ENCODE measurements at regions not wholly inside any gene's neighbourhood (a gene's known extent, or its start where the extent isn't known, plus 50 kb on each side); places are given as distances from the start of the nearest gene placed in this dataset.

DNA sequence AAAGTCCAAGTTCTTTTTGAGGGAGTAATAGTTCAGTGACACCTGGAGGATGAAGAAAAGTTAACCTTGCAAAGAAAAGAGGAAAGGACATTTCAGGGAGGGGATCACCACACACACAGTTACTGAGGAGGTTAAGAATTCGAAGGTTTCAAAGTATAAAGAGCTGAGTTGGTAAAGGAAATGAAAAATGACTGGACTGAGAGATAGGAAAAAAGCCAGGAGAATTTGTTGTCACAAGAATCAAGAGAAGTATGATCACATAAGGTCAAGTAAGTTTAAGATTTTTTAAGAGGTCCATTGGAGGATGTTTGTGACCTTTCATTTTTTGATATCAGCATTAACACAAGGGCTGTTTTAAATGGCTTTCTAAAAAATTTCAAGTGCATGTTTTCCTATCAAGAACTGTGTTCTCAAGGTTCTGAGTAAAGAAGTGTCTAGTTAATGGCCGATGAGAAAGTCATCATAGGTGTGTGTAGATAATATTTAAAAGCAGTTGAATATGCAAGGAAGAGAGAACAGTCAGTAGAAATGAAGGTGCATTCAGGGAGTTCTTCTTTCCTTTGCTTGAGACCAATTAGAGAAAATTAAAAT is 189.2 kb upstream of the RBMS3 start:
- no CpG with 5 or more reads among the region's 2 CpGs for WGBS, 2 donors (ENCODE audit: extremely low coverage in 2 of 2, insufficient read length in 2 of 2, insufficient replicate concordance in 1 of 2)
- H3K27me3 ChIP-seq (ENCODE audit: control insufficient read depth in 3 of 3, insufficient read depth in 3 of 3, low read depth in 1 of 3, low read length in 3 of 3) = no peaks in the 10 kb centered on the region
- no peak overlapping the region for H4K91ac ChIP-seq (ENCODE audit: low read depth, low read length, poor library complexity)
- H2BK12ac ChIP-seq (ENCODE audit: low read length) = no peak overlapping the region
- no peak overlapping the region for H2BK120ac ChIP-seq (ENCODE audit: low read depth, low read length)
- no peaks in the 10 kb centered on the region for H3K4me1 ChIP-seq (ENCODE audit: control insufficient read depth in 2 of 2, insufficient read depth in 1 of 2, low read depth in 1 of 2, low read length in 2 of 2)
- no peak overlapping the region for H3K9ac ChIP-seq (ENCODE audit: low read depth, low read length, poor library complexity)
- no peaks in the 10 kb centered on the region for H3K79me1 ChIP-seq (ENCODE audit: low read depth, low read length)
- H3K4ac ChIP-seq (ENCODE audit: low read length) = no peak overlapping the region
- H2BK15ac ChIP-seq (ENCODE audit: low read length) = no peak overlapping the region
- no peak overlapping the region for H3K27ac ChIP-seq (replicated peaks; ENCODE audit: low read length)
- H3K9me3 ChIP-seq (replicated peaks in 1 of 2; ENCODE audit: control insufficient read depth in 2 of 2, insufficient read depth in 1 of 2, low read depth in 1 of 2, low read length in 2 of 2) = no peaks in the 10 kb centered on the region
- no peak overlapping the region for H2BK5ac ChIP-seq (ENCODE audit: low read length)
- H3K14ac ChIP-seq (ENCODE audit: low read length) = no peak overlapping the region
- H3K23ac ChIP-seq (ENCODE audit: low read depth, low read length, poor library complexity) = no peak overlapping the region
- H3K4me3 ChIP-seq (ENCODE audit: low read length in 2 of 2) = no peak overlapping the region
- no peak overlapping the region for H2AK5ac ChIP-seq (ENCODE audit: low read depth, low read length)
- H4K8ac ChIP-seq (ENCODE audit: low read depth, low read length) = no peak overlapping the region
- H2AFZ ChIP-seq (ENCODE audit: low read length) = no peak overlapping the region
- no peak for DNase-seq (ENCODE audit: low spot score)
- no peaks in the 10 kb centered on the region for H3K36me3 ChIP-seq (replicated peaks in 1 of 2; ENCODE audit: control insufficient read depth in 2 of 2, insufficient read depth in 2 of 2, low read length in 2 of 2)
- no peak overlapping the region for H3K18ac ChIP-seq (ENCODE audit: low read length)
- H3K4me2 ChIP-seq (ENCODE audit: insufficient read depth, low read length, poor library complexity, severe bottlenecking) = no peak overlapping the region

- Histone ChIP-seq H3K4me1 (ENCODE audit: control insufficient read depth in 2 of 2, insufficient read depth in 1 of 2, low read depth in 1 of 2, low read length in 2 of 2) (no peaks in the 10 kb centered on the region), H2BK120ac (ENCODE audit: low read depth, low read length) (no peak overlapping the region), H3K4me2 (ENCODE audit: insufficient read depth, low read length, poor library complexity, severe bottlenecking) (no peak overlapping the region), H3K9me3 (replicated peaks in 1 of 2; ENCODE audit: control insufficient read depth in 2 of 2, insufficient read depth in 1 of 2, low read depth in 1 of 2, low read length in 2 of 2) (peaks cover 0 to 6% of the 10 kb centered on the region in 2 donors), H2AK5ac (ENCODE audit: low read depth, low read length) (no peak overlapping the region), H3K23ac (ENCODE audit: low read depth, low read length, poor library complexity) (no peak overlapping the region), H3K9ac (ENCODE audit: low read depth, low read length, poor library complexity) (no peak overlapping the region), H3K36me3 (replicated peaks in 1 of 2; ENCODE audit: control insufficient read depth in 2 of 2, insufficient read depth in 2 of 2, low read length in 2 of 2) (no peaks in the 10 kb centered on the region), H3K79me1 (ENCODE audit: low read depth, low read length) (no peaks in the 10 kb centered on the region), H3K4me3 (ENCODE audit: low read length in 2 of 2) (no peak overlapping the region), H4K91ac (ENCODE audit: low read depth, low read length, poor library complexity) (no peak overlapping the region), H2AFZ (ENCODE audit: low read length) (no peak overlapping the region), H3K18ac (ENCODE audit: low read length) (no peak overlapping the region), H3K4ac (ENCODE audit: low read length) (no peak overlapping the region), H3K27ac (replicated peaks; ENCODE audit: low read length) (no peak overlapping the region), H3K14ac (ENCODE audit: low read length) (no peak overlapping the region), H3K27me3 (ENCODE audit: control insufficient read depth in 3 of 3, insufficient read depth in 3 of 3, low read depth in 1 of 3, low read length in 3 of 3) (no peaks in the 10 kb centered on the region), H4K8ac (ENCODE audit: low read depth, low read length) (no peak overlapping the region), H2BK12ac (ENCODE audit: low read length) (no peak overlapping the region), H2BK5ac (ENCODE audit: low read length) (no peak overlapping the region), H2BK15ac (ENCODE audit: low read length) (no peak overlapping the region)
- no CpG with 5 or more reads among the region's 3 CpGs for WGBS, 2 donors (ENCODE audit: extremely low coverage in 2 of 2, insufficient read length in 2 of 2, insufficient replicate concordance in 1 of 2)
- DNase-seq (ENCODE audit: low spot score) = no peak
Measured at GRCh38 chr3:29092348-29092747, 188.5 kb upstream of the RBMS3 start.

DNA sequence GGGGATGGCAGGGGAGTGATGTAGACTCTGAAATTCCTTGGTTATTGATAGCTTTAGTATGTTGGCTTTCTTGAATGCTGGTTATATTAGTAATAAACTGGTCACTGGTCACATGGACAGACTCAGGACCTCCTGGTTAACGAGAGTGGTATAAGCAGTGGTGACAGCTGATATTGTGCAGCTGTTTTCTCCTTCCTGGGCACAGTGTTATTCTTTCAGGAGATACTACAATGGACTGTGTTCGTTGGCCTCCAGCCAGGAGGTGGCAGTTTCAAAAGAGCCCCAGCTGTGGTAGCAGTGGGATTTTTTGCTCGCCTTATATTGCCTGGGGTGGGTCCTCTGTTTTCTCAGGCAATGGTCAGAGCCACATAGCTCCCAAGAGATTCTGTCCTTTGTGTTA is 181.6 kb upstream of the RBMS3 start:
- Histone ChIP-seq H2BK15ac (ENCODE audit: low read length) (no peak overlapping the region), H2BK5ac (ENCODE audit: low read length) (no peak overlapping the region), H3K36me3 (replicated peaks in 1 of 2; ENCODE audit: control insufficient read depth in 2 of 2, insufficient read depth in 2 of 2, low read length in 2 of 2) (no peaks in the 10 kb centered on the region), H3K4me3 (ENCODE audit: low read length in 2 of 2) (no peak overlapping the region), H3K9ac (ENCODE audit: low read depth, low read length, poor library complexity) (no peak overlapping the region), H3K14ac (ENCODE audit: low read length) (no peak overlapping the region), H4K8ac (ENCODE audit: low read depth, low read length) (no peak overlapping the region), H3K4ac (ENCODE audit: low read length) (no peak overlapping the region), H3K27ac (replicated peaks; ENCODE audit: low read length) (no peak overlapping the region), H2BK12ac (ENCODE audit: low read length) (no peak overlapping the region), H3K4me1 (ENCODE audit: control insufficient read depth in 2 of 2, insufficient read depth in 1 of 2, low read depth in 1 of 2, low read length in 2 of 2) (peaks cover 0 to 2% of the 10 kb centered on the region in 2 donors), H2AFZ (ENCODE audit: low read length) (no peak overlapping the region), H3K27me3 (ENCODE audit: control insufficient read depth in 3 of 3, insufficient read depth in 3 of 3, low read depth in 1 of 3, low read length in 3 of 3) (no peaks in the 10 kb centered on the region), H2AK5ac (ENCODE audit: low read depth, low read length) (no peak overlapping the region), H3K9me3 (replicated peaks in 1 of 2; ENCODE audit: control insufficient read depth in 2 of 2, insufficient read depth in 1 of 2, low read depth in 1 of 2, low read length in 2 of 2) (peaks cover 0 to 9% of the 10 kb centered on the region in 2 donors), H3K79me1 (ENCODE audit: low read depth, low read length) (no peaks in the 10 kb centered on the region), H3K4me2 (ENCODE audit: insufficient read depth, low read length, poor library complexity, severe bottlenecking) (no peak overlapping the region), H3K18ac (ENCODE audit: low read length) (no peak overlapping the region), H3K23ac (ENCODE audit: low read depth, low read length, poor library complexity) (no peak overlapping the region), H4K91ac (ENCODE audit: low read depth, low read length, poor library complexity) (no peak overlapping the region), H2BK120ac (ENCODE audit: low read depth, low read length) (no peak overlapping the region)
- no CpG with 5 or more reads among the region's 3 CpGs for WGBS, 2 donors (ENCODE audit: extremely low coverage in 2 of 2, insufficient read length in 2 of 2, insufficient replicate concordance in 1 of 2)
- no peak for DNase-seq (ENCODE audit: low spot score)

- peaks cover 0 to 9% of the 10 kb centered on the region in 2 donors for H3K9me3 ChIP-seq (replicated peaks in 1 of 2; ENCODE audit: control insufficient read depth in 2 of 2, insufficient read depth in 1 of 2, low read depth in 1 of 2, low read length in 2 of 2)
- peaks cover 0 to 2% of the 10 kb centered on the region in 2 donors for H3K4me1 ChIP-seq (ENCODE audit: control insufficient read depth in 2 of 2, insufficient read depth in 1 of 2, low read depth in 1 of 2, low read length in 2 of 2)
- no peak overlapping the region for H2BK120ac ChIP-seq (ENCODE audit: low read depth, low read length)
- no peak overlapping the region for H2AFZ ChIP-seq (ENCODE audit: low read length)
- no CpG with 5 or more reads among the region's 1 CpG for WGBS, 2 donors (ENCODE audit: extremely low coverage in 2 of 2, insufficient read length in 2 of 2, insufficient replicate concordance in 1 of 2)
- no peak overlapping the region for H3K4me3 ChIP-seq (ENCODE audit: low read length in 2 of 2)
- H3K27me3 ChIP-seq (ENCODE audit: control insufficient read depth in 3 of 3, insufficient read depth in 3 of 3, low read depth in 1 of 3, low read length in 3 of 3) = no peaks in the 10 kb centered on the region
- no peaks in the 10 kb centered on the region for H3K36me3 ChIP-seq (replicated peaks in 1 of 2; ENCODE audit: control insufficient read depth in 2 of 2, insufficient read depth in 2 of 2, low read length in 2 of 2)
- no peak for DNase-seq (ENCODE audit: low spot score)
- no peak overlapping the region for H3K27ac ChIP-seq (replicated peaks; ENCODE audit: low read length)
- H2BK5ac ChIP-seq (ENCODE audit: low read length) = no peak overlapping the region
- no peak overlapping the region for H3K9ac ChIP-seq (ENCODE audit: low read depth, low read length, poor library complexity)
- no peaks in the 10 kb centered on the region for H3K79me1 ChIP-seq (ENCODE audit: low read depth, low read length)
- no peak overlapping the region for H2BK15ac ChIP-seq (ENCODE audit: low read length)
- no peak overlapping the region for H3K4me2 ChIP-seq (ENCODE audit: insufficient read depth, low read length, poor library complexity, severe bottlenecking)
- H4K8ac ChIP-seq (ENCODE audit: low read depth, low read length) = no peak overlapping the region
- no peak overlapping the region for H3K4ac ChIP-seq (ENCODE audit: low read length)
- H4K91ac ChIP-seq (ENCODE audit: low read depth, low read length, poor library complexity) = no peak overlapping the region
- H3K23ac ChIP-seq (ENCODE audit: low read depth, low read length, poor library complexity) = no peak overlapping the region
- H2BK12ac ChIP-seq (ENCODE audit: low read length) = no peak overlapping the region
- no peak overlapping the region for H2AK5ac ChIP-seq (ENCODE audit: low read depth, low read length)
- H3K14ac ChIP-seq (ENCODE audit: low read length) = no peak overlapping the region
- H3K18ac ChIP-seq (ENCODE audit: low read length) = peak overlapping the region; percentile 15
Measured at GRCh38 chr3:29099775-29100174, 181.1 kb upstream of the RBMS3 start.
